K562 (cell line): ENCODE measurements at regions not wholly inside any gene's neighbourhood (a gene's known extent, or its start where the extent isn't known, plus 50 kb on each side); places are given as distances from the start of the nearest gene placed in this dataset.

Experiments used
- ATAC-seq: fragments of 200-7000 bp; cut with Tn5 transposase; 3 replicates; pipeline ENCODE4 v1.9.1; 2020; ENCODE audit warnings: moderate library complexity
- BruUV-seq: library from RNA; stranded (reverse); fragments of 400-500 nt; replicated peaks from 2 replicates; lab custom pipeline; 2021; lab: Mats Ljungman, UMichigan
- CTCF ChIA-PET: fragments of 300-600 bp; formaldehyde crosslinking; extraction: SDS; loops from one replicate; lab custom pipeline; 2021; ENCODE audit warnings: low intra/inter-chr PET ratio; lab: Yijun Ruan, JAX
- POLR2A ChIA-PET: fragments of 300-600, 350-650 bp; sonication (Branson Sonifier 250); formaldehyde crosslinking; extraction: SDS; loops from one replicate; lab custom pipeline; 2021; ENCODE audit warnings: antibody characterized with exemption, inconsistent platforms; lab: Yijun Ruan, JAX
- DNase-seq, 4 experiments: peaks; one replicate each; pipeline versions ENCODE4 v3.0.0 to v3.0.0-alpha.2; 2011 to 2018; ENCODE audit warnings: low spot score in 3 of 4, mixed read lengths in 3 of 4; ENCODE audit errors: extremely low read depth in 1 of 4
- FAIRE-seq: peaks from 2 replicates; lab custom pipeline; 2011; peaks lifted over from hg19 to GRCh38; lab: Jason Lieb, UNC
- H2AFZ ChIP-seq: 2 replicates; pipeline ENCODE4 v1.6.0; 2011; ENCODE audit warnings: low read depth, low read length, control low read depth, inconsistent platforms
- H3K27ac ChIP-seq: fragments of 200-600 bp; 3 replicates; pipeline ENCODE4 v1.8.0; 2011; ENCODE audit warnings: low read depth, mild to moderate bottlenecking, control low read depth, inconsistent platforms, low read length, moderate library complexity, mixed read lengths; ENCODE audit errors: extremely low read depth
- H3K27me3 ChIP-seq, 2 experiments: fragments of 300-600 bp in 1 of 2; 2 replicates in 1 of 2; 3 replicates in 1 of 2; pipeline versions ENCODE4 v1.6.0 to v1.8.0; 2011; ENCODE audit warnings: inconsistent platforms in 2 of 2, low read length in 2 of 2, mild to moderate bottlenecking in 1 of 2, mixed read lengths in 1 of 2, moderate library complexity in 1 of 2; ENCODE audit not compliant: control insufficient read depth in 2 of 2, insufficient read depth in 2 of 2
- H3K36me3 ChIP-seq: fragments of 300-600 bp; 3 replicates; pipeline ENCODE4 v1.8.0; 2011; ENCODE audit warnings: mild to moderate bottlenecking, low read length, inconsistent platforms; ENCODE audit not compliant: control insufficient read depth, insufficient read depth
- H3K4me1 ChIP-seq, 2 experiments: fragments of 200-600 bp in 1 of 2; replicated peaks in 1 of 2; 2 replicates in 1 of 2; 3 replicates in 1 of 2; pipeline versions ENCODE4 v1.5.1 to v1.8.0; 2011; ENCODE audit warnings: inconsistent platforms in 2 of 2, low read length in 2 of 2, mild to moderate bottlenecking in 1 of 2, mixed read lengths in 1 of 2, moderate library complexity in 1 of 2; ENCODE audit not compliant: control insufficient read depth in 2 of 2, insufficient read depth in 2 of 2
- H3K4me2 ChIP-seq: 2 replicates; pipeline ENCODE4 v1.6.1; 2011; ENCODE audit warnings: low read length, control low read depth, inconsistent platforms, mixed read lengths; ENCODE audit not compliant: insufficient read depth
- H3K4me3 ChIP-seq: fragments of 200-600 bp; sonication (generic), shearing (Covaris generic); 2 replicates; pipeline ENCODE4 v1.5.1; 2016; ENCODE audit warnings: control low read depth, inconsistent platforms
- H3K79me2 ChIP-seq: fragments of 200-600 bp; 3 replicates; pipeline ENCODE4 v1.8.0; 2011; ENCODE audit warnings: low read length, inconsistent platforms; ENCODE audit not compliant: control insufficient read depth, insufficient read depth
- H3K9ac ChIP-seq, 2 experiments: 2 replicates each; pipeline versions ENCODE4 v1.6.0 to v1.6.1; 2011; ENCODE audit warnings: low read depth in 2 of 2, low read length in 2 of 2, control low read depth in 1 of 2, inconsistent platforms in 1 of 2, mild to moderate bottlenecking in 1 of 2, mixed read lengths in 1 of 2; ENCODE audit not compliant: insufficient read depth in 1 of 2
- H3K9me1 ChIP-seq: one replicate; pipeline ENCODE4 v1.6.0; 2011; ENCODE audit warnings: inconsistent platforms, mild to moderate bottlenecking, low read length, moderate library complexity; ENCODE audit not compliant: control insufficient read depth, insufficient read depth
- H3K9me3 ChIP-seq: replicated peaks from 2 replicates; pipeline ENCODE4 v1.5.1; 2011; ENCODE audit warnings: low read depth, low read length, inconsistent platforms; ENCODE audit not compliant: control insufficient read depth, insufficient read depth
- H4K20me1 ChIP-seq: replicated peaks from 2 replicates; pipeline ENCODE4 v1.6.1; 2011; ENCODE audit warnings: low read length, inconsistent platforms, mixed read lengths; ENCODE audit not compliant: control insufficient read depth, insufficient read depth
- CEBPG ChIP-seq, 3 experiments: fragments of 200-800 bp in 1 of 3; sonication (Bioruptor generic) in 1 of 3; sonication (generic) in 1 of 3; formaldehyde crosslinking in 1 of 3; IDR thresholded peaks in 2 of 3; conservative IDR thresholded peaks in 1 of 3; 2 replicates each; pipeline versions ENCODE4 v1.6.1 to v1.8.0; 2016 to 2022; ENCODE audit warnings: missing compliant biosample characterization in 2 of 3, missing genetic modification characterization in 2 of 3, mild to moderate bottlenecking in 1 of 3, missing genetic modification reagents in 1 of 3
- FOXO4 ChIP-seq: fragments of 450-650 bp; formaldehyde crosslinking; IDR thresholded peaks from 2 replicates; pipeline ENCODE4 v1.4.0; 2020; ENCODE audit warnings: mild to moderate bottlenecking, moderate library complexity
- FUS ChIP-seq: fragments of 200-400 bp; formaldehyde crosslinking; optimal IDR thresholded peaks from 2 replicates; pipeline ENCODE3; 2017; ENCODE audit warnings: low read depth, low read length
- NUFIP1 ChIP-seq: fragments of 450-650 bp; IDR thresholded peaks from 2 replicates; pipeline ENCODE4 v1.6.1; 2018; ENCODE audit not compliant: partially characterized antibody
- SIN3A ChIP-seq, 2 experiments: fragments of 150-350 bp in 1 of 2; IDR thresholded peaks; 2 replicates each; pipeline ENCODE4 v1.6.1; 2011 to 2016; ENCODE audit warnings: borderline replicate concordance in 2 of 2, low read depth in 2 of 2, low read length in 2 of 2, mild to moderate bottlenecking in 2 of 2, moderate library complexity in 2 of 2; ENCODE audit not compliant: control insufficient read depth in 1 of 2
- WGBS: fragments of 100-300 bp; shearing (Covaris generic); methylation state at CpG from one replicate; pipeline ENCODE4 v1.1.6; 2016; ENCODE audit warnings: low coverage, mixed read lengths; ENCODE audit not compliant: insufficient coverage; ENCODE audit errors: missing lambda C conversion rate; 5-methylcytosine and 5-hydroxymethylcytosine counted together
- in situ Hi-C: fragments of 300-500 bp; cut with MboI; formaldehyde crosslinking; loops from 4 replicates; pipeline ENCODE4 v1.15.0; 2018; ENCODE audit warnings: inconsistent platforms, mixed read lengths
- intact Hi-C: fragments of 100-400 bp; cut with micrococcal nuclease; formaldehyde crosslinking; loops from 2 replicates; pipeline ENCODE4 v1.14.2; 2022
- TF ChIP-seq, protein P1 (sequence below): fragments of 250-450 bp; sonication (Bioruptor Pico); IDR thresholded peaks from 2 replicates; pipeline ENCODE4 v1.8.0; 2021; ENCODE audit warnings: borderline replicate concordance, mild to moderate bottlenecking, moderate library complexity; ENCODE audit not compliant: poor library complexity, severe bottlenecking
- TF ChIP-seq, protein P2 (sequence below): fragments of 250-450 bp; sonication (Bioruptor Pico); IDR thresholded peaks from 2 replicates; pipeline ENCODE4 v1.4.0; 2020
- TF ChIP-seq, protein P3 (sequence below): sonication (generic); formaldehyde crosslinking; IDR thresholded peaks from 2 replicates; pipeline ENCODE4 v1.8.0; 2023; ENCODE audit warnings: mild to moderate bottlenecking, missing genetic modification reagents

DNA sequence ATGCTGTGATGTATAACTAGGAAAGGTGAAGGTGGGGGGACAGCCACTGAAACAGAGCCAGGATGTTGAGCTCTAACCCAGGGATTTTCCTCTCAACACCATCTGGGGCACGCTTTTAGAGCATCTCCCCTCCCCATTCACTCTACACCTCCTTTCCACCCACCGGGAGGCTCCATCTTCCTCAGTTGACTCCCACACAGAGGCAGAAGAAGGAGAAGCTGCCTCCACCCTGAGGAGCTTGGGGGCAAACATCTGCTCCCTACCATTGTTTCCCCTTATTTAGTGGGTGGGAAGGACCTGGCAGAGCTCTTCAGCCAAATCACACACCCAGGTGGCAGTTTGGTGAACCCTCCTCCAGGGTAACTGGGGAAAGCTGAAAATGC, 50.0 kb upstream of the ADA2 start:
- no peaks in the 10 kb centered on the region; a peak in 1 of 5 replicates for H3K4me1 ChIP-seq
- no peak for TF ChIP-seq NUFIP1
- TF ChIP-seq, protein P1, sequence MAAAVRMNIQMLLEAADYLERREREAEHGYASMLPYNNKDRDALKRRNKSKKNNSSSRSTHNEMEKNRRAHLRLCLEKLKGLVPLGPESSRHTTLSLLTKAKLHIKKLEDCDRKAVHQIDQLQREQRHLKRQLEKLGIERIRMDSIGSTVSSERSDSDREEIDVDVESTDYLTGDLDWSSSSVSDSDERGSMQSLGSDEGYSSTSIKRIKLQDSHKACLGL, result no peak
- TF ChIP-seq, protein P2, sequence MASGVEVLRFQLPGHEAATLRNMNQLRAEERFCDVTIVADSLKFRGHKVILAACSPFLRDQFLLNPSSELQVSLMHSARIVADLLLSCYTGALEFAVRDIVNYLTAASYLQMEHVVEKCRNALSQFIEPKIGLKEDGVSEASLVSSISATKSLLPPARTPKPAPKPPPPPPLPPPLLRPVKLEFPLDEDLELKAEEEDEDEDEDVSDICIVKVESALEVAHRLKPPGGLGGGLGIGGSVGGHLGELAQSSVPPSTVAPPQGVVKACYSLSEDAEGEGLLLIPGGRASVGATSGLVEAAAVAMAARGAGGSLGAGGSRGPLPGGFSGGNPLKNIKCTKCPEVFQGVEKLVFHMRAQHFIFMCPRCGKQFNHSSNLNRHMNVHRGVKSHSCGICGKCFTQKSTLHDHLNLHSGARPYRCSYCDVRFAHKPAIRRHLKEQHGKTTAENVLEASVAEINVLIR, result no peak
- TF ChIP-seq, protein P3, sequence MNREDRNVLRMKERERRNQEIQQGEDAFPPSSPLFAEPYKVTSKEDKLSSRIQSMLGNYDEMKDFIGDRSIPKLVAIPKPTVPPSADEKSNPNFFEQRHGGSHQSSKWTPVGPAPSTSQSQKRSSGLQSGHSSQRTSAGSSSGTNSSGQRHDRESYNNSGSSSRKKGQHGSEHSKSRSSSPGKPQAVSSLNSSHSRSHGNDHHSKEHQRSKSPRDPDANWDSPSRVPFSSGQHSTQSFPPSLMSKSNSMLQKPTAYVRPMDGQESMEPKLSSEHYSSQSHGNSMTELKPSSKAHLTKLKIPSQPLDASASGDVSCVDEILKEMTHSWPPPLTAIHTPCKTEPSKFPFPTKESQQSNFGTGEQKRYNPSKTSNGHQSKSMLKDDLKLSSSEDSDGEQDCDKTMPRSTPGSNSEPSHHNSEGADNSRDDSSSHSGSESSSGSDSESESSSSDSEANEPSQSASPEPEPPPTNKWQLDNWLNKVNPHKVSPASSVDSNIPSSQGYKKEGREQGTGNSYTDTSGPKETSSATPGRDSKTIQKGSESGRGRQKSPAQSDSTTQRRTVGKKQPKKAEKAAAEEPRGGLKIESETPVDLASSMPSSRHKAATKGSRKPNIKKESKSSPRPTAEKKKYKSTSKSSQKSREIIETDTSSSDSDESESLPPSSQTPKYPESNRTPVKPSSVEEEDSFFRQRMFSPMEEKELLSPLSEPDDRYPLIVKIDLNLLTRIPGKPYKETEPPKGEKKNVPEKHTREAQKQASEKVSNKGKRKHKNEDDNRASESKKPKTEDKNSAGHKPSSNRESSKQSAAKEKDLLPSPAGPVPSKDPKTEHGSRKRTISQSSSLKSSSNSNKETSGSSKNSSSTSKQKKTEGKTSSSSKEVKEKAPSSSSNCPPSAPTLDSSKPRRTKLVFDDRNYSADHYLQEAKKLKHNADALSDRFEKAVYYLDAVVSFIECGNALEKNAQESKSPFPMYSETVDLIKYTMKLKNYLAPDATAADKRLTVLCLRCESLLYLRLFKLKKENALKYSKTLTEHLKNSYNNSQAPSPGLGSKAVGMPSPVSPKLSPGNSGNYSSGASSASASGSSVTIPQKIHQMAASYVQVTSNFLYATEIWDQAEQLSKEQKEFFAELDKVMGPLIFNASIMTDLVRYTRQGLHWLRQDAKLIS, result no peak
- TF ChIP-seq FOXO4 (CRISPR knock-in tag), result no peak
- TF ChIP-seq CEBPG (CRISPR knock-in tag; IDR thresholded peaks at IDR 0.05), result no peak
- TF ChIP-seq CEBPG (tag; conservative IDR thresholded peaks at IDR 0.05 in 1 of 2, IDR thresholded peaks at IDR 0.05 in 1 of 2), result no peak
- TF ChIP-seq FUS, result no peak
- TF ChIP-seq SIN3A (IDR thresholded peaks at IDR 0.05; ENCODE audit: borderline replicate concordance in 2 of 2, control insufficient read depth in 1 of 2, low read depth in 2 of 2, low read length in 2 of 2), result no peak
- no peaks in the 10 kb centered on the region for H3K9me1 ChIP-seq
- H3K79me2 ChIP-seq, result no peaks in the 10 kb centered on the region
- in situ Hi-C loops (no loop called here), intact Hi-C loops (no loop called here)
- WGBS, result 0% methylated on average over 2 of the region's 2 CpGs
- no peak overlapping the region for H2AFZ ChIP-seq
- no peak overlapping the region for H3K9ac ChIP-seq
- BruUV-seq, result no TSS peak
- H3K9me3 ChIP-seq, result no peaks in the 10 kb centered on the region
- ATAC-seq (no peak), FAIRE-seq (no peak), DNase-seq (no peak)
- no peak overlapping the region for H3K4me2 ChIP-seq
- H3K4me3 ChIP-seq, result no peak overlapping the region
- H4K20me1 ChIP-seq, result no peaks in the 10 kb centered on the region
- H3K27ac ChIP-seq, result no peak overlapping the region
- H3K27me3 ChIP-seq, result peaks cover 19 to 41% of the 10 kb centered on the region in 2 experiments
- CTCF ChIA-PET, result interaction anchor here (0.7 kb wide), 1 partner anchor 231 kb away, joined by 3 read pairs; no protein-coding TSS in a partner anchor
- POLR2A ChIA-PET, result no interaction called here
- H3K36me3 ChIP-seq, result no peaks in the 10 kb centered on the region
